Kidney (tissue), 13 donors: ENCODE measurements at regions not wholly inside any gene's neighbourhood (a gene's known extent, or its start where the extent isn't known, plus 50 kb on each side); places are given as distances from the start of the nearest gene placed in this dataset.

Experiments
- DNase-seq, 5 donors: peaks; one replicate each; pipeline ENCODE4 v3.0.0-alpha.2; 2013 to 2020
- FAIRE-seq: peaks from 2 replicates; lab custom pipeline; 2012; peaks lifted over from hg19 to GRCh38; lab: Jason Lieb, UNC
- H3K27ac ChIP-seq, 2 donors: one replicate each; pipeline ENCODE4 v1.7.0; 2013; ENCODE audit warnings: low read depth in 2 of 2, low read length in 2 of 2, inconsistent platforms in 1 of 2
- H3K27me3 ChIP-seq: one replicate; pipeline ENCODE4 v1.7.1; 2013; ENCODE audit warnings: low read length, inconsistent platforms; ENCODE audit not compliant: control insufficient read depth, insufficient read depth
- H3K36me3 ChIP-seq, 3 donors: one replicate each; pipeline versions ENCODE4 v1.7.0 to v1.7.1; 2013; ENCODE audit warnings: low read length in 3 of 3, control low read depth in 1 of 3, inconsistent platforms in 1 of 3; ENCODE audit not compliant: insufficient read depth in 3 of 3, control insufficient read depth in 2 of 3
- H3K4me1 ChIP-seq, 3 donors: one replicate each; pipeline versions ENCODE4 v1.7.0 to v1.7.1; 2013; ENCODE audit warnings: low read length in 3 of 3, inconsistent platforms in 1 of 3, low read depth in 1 of 3; ENCODE audit not compliant: control insufficient read depth in 2 of 3, insufficient read depth in 2 of 3
- H3K4me3 ChIP-seq, 3 donors: one replicate each; pipeline versions ENCODE4 v1.7.0 to v1.8.1; 2013; ENCODE audit warnings: low read length in 3 of 3, control low read depth in 1 of 3, inconsistent platforms in 1 of 3
- H3K9ac ChIP-seq, 3 donors: one replicate each; pipeline versions ENCODE4 v1.7.0 to v1.7.1; 2013; ENCODE audit warnings: low read length in 3 of 3, control low read depth in 1 of 3, inconsistent platforms in 1 of 3
- H3K9me3 ChIP-seq, 3 donors: one replicate each; pipeline versions ENCODE4 v1.7.0 to v1.7.1; 2013; ENCODE audit warnings: low read length in 3 of 3, control low read depth in 1 of 3, inconsistent platforms in 1 of 3; ENCODE audit not compliant: control insufficient read depth in 2 of 3, insufficient read depth in 1 of 3
- intact Hi-C: fragments of 100-400 bp; cut with DNase I; formaldehyde crosslinking; loops from one replicate; pipeline ENCODE4 v1.11.1; 2022
- TF ChIP-seq, protein P1 (sequence below): IDR thresholded peaks from 3 replicates; pipeline ENCODE4 v1.5.1; 2012; ENCODE audit warnings: mild to moderate bottlenecking, moderate library complexity, borderline replicate concordance; ENCODE audit not compliant: insufficient read depth; ENCODE audit errors: extremely low read depth
- donor health status: control.
- donor health status: control.
- donor health status: control.
- donor health status: control.
- donor health status: control.
- donor health status: DM: yes; HTN: yes; CAD: no.
- donor health status: Normal renal cell carcinoma (clear cell type).

- no peaks in the 10 kb centered on the region for H3K4me1 ChIP-seq
Observed at GRCh38 chr6:144624246-144624645, 339.1 kb downstream of the UTRN start.

GRCh38 chr6:144624716-144625115 lies 339.6 kb downstream of the UTRN start:
- H3K4me1 ChIP-seq = no peaks in the 10 kb centered on the region
- H3K9me3 ChIP-seq = no peaks in the 10 kb centered on the region
- no peak overlapping the region for H3K4me3 ChIP-seq
- H3K27ac ChIP-seq = no peak overlapping the region
- no peak overlapping the region for H3K9ac ChIP-seq
- no peaks in the 10 kb centered on the region for H3K36me3 ChIP-seq
- no peak for FAIRE-seq
- no peaks in the 10 kb centered on the region for H3K27me3 ChIP-seq
- DNase-seq = no peak
- TF ChIP-seq, protein P1, sequence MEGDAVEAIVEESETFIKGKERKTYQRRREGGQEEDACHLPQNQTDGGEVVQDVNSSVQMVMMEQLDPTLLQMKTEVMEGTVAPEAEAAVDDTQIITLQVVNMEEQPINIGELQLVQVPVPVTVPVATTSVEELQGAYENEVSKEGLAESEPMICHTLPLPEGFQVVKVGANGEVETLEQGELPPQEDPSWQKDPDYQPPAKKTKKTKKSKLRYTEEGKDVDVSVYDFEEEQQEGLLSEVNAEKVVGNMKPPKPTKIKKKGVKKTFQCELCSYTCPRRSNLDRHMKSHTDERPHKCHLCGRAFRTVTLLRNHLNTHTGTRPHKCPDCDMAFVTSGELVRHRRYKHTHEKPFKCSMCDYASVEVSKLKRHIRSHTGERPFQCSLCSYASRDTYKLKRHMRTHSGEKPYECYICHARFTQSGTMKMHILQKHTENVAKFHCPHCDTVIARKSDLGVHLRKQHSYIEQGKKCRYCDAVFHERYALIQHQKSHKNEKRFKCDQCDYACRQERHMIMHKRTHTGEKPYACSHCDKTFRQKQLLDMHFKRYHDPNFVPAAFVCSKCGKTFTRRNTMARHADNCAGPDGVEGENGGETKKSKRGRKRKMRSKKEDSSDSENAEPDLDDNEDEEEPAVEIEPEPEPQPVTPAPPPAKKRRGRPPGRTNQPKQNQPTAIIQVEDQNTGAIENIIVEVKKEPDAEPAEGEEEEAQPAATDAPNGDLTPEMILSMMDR = no peak
- intact Hi-C loops = no loop called here

More at GRCh38 chr6:144624246-144624645, 339.1 kb downstream of the UTRN start:
- Histone ChIP-seq H3K4me3 (no peak overlapping the region), H3K27me3 (no peaks in the 10 kb centered on the region), H3K9ac (no peak overlapping the region), H3K36me3 (no peaks in the 10 kb centered on the region), H3K9me3 (no peaks in the 10 kb centered on the region), H3K27ac (no peak overlapping the region)
- TF ChIP-seq, protein P1 = no peak
- FAIRE-seq (no peak), DNase-seq (no peak)
- intact Hi-C loops = no loop called here

DNA sequence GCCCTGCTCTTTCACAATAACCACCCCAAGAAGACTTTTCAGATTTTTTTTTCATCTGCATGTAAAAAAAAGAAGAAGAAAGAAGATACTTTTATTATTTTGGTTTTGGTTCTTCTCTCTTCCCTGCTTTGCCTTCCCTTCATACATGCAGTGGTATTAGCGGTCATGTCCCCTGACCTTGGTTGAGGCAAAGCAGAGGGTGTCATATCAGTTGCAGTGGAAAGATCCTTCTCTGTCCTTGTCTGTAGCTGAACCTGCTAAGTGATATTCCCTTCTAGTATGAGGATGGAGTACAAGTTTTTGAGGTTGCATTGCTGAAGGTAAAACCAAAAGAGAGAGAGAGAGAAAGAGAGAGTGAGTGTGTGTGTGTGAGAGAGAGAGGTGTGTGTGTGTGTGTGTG lies 345.7 kb downstream of the UTRN start:
- Histone ChIP-seq H3K27me3 (no peaks in the 10 kb centered on the region), H3K4me3 (no peak overlapping the region), H3K27ac (no peak overlapping the region), H3K4me1 (no peaks in the 10 kb centered on the region), H3K36me3 (no peaks in the 10 kb centered on the region), H3K9ac (no peak overlapping the region), H3K9me3 (no peaks in the 10 kb centered on the region)
- no peak for FAIRE-seq
- DNase-seq = no peak
- TF ChIP-seq, protein P1 = no peak
- intact Hi-C loops = no loop called here

DNA sequence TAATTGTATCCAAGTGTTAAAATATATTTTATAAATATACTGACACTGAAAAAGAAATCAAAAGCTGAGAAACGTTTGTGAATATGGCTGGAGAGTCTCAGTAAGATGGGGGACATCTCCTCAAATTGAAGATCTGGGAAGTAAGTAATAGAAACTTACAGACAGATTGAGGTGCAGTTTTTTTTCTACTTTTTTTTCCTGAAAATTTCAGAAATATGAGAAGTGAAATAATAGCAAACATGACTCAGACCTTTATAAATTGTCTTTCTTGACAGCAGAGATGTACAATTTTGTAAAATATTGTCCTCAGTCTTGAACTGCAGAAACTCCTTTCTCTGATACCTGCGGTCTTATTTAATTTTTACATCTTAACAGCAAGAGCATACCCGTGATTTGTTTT lies 347.1 kb downstream of the UTRN start:
- no peak for FAIRE-seq
- Histone ChIP-seq H3K36me3 (no peaks in the 10 kb centered on the region), H3K27ac (no peak overlapping the region), H3K27me3 (no peaks in the 10 kb centered on the region), H3K4me1 (no peaks in the 10 kb centered on the region), H3K4me3 (no peak overlapping the region), H3K9ac (no peak overlapping the region), H3K9me3 (no peaks in the 10 kb centered on the region)
- TF ChIP-seq, protein P1 = no peak
- no peak for DNase-seq
- intact Hi-C loops = no loop called here
